Hepatocyte (in vitro differentiated cells): ENCODE measurements at regions not wholly inside any gene's neighbourhood (a gene's known extent, or its start where the extent isn't known, plus 50 kb on each side); places are given as distances from the start of the nearest gene placed in this dataset.
A peak's percentile ranks its signal among the peaks of the same experiment; 100 is the strongest.

Experiments
- DNase-seq: peaks from one replicate; pipeline ENCODE4 v3.0.0-alpha.2; 2016; ENCODE audit warnings: low spot score
- H2AFZ ChIP-seq: fragments of 200-600 bp; sonication (generic); 2 replicates; pipeline ENCODE4 v1.6.0; 2016; ENCODE audit warnings: antibody characterized with exemption, mild to moderate bottlenecking
- H3K27ac ChIP-seq: fragments of 200-600 bp; sonication (generic); 2 replicates; pipeline ENCODE4 v1.5.1; 2016; ENCODE audit warnings: mild to moderate bottlenecking
- H3K27me3 ChIP-seq: fragments of 200-600 bp; sonication (generic); 2 replicates; pipeline ENCODE4 v1.6.1; 2016
- H3K36me3 ChIP-seq: fragments of 200-600 bp; sonication (generic); replicated peaks from 2 replicates; pipeline ENCODE4 v1.5.1; 2016; ENCODE audit warnings: low read depth; ENCODE audit not compliant: insufficient read depth
- H3K4me1 ChIP-seq: fragments of 200-600 bp; sonication (generic); 2 replicates; pipeline ENCODE4 v1.5.1; 2016; ENCODE audit warnings: mild to moderate bottlenecking, moderate library complexity; ENCODE audit not compliant: insufficient read depth
- H3K4me2 ChIP-seq: fragments of 200-600 bp; sonication (generic); 2 replicates; pipeline ENCODE4 v1.6.0; 2016
- H3K4me3 ChIP-seq: fragments of 200-600 bp; sonication (generic); 2 replicates; pipeline ENCODE4 v1.5.1; 2016; ENCODE audit warnings: mild to moderate bottlenecking
- H3K79me2 ChIP-seq: fragments of 200-600 bp; sonication (generic); 2 replicates; pipeline ENCODE4 v1.6.0; 2017; ENCODE audit warnings: mild to moderate bottlenecking
- H3K9me2 ChIP-seq: fragments of 200-600 bp; sonication (generic); replicated peaks from 2 replicates; pipeline ENCODE4 v1.6.0; 2017; ENCODE audit warnings: mild to moderate bottlenecking; ENCODE audit not compliant: insufficient read depth
- H3K9me3 ChIP-seq: fragments of 200-600 bp; sonication (generic); 2 replicates; pipeline ENCODE4 v1.5.1; 2016; ENCODE audit warnings: low read depth, mild to moderate bottlenecking
- H4K20me1 ChIP-seq: fragments of 200-600 bp; sonication (generic); 2 replicates; pipeline ENCODE4 v1.6.0; 2016; ENCODE audit warnings: mild to moderate bottlenecking; ENCODE audit not compliant: insufficient read depth, poor library complexity, severe bottlenecking
- CTCF ChIP-seq: fragments of 200-600 bp; sonication (generic); IDR thresholded peaks from 2 replicates; pipeline ENCODE4 v1.5.1; 2016; ENCODE audit warnings: antibody characterized with exemption, mild to moderate bottlenecking; ENCODE audit not compliant: poor library complexity
- EZH2 ChIP-seq: fragments of 200-600 bp; sonication (generic); IDR thresholded peaks from 2 replicates; pipeline ENCODE4 v1.6.1; 2016; ENCODE audit warnings: antibody characterized with exemption, mild to moderate bottlenecking, borderline replicate concordance
- EZH2phosphoT487 ChIP-seq: fragments of 200-600 bp; sonication (generic); IDR thresholded peaks from one replicate; pipeline ENCODE4 v1.6.1; 2018; ENCODE audit warnings: antibody characterized with exemption, mild to moderate bottlenecking, low read depth, moderate library complexity; ENCODE audit not compliant: unreplicated experiment, severe bottlenecking
- WGBS: methylation state at CpG from one replicate; pipeline ENCODE4 v1.1.6; 2016; ENCODE audit warnings: low lambda C conversion rate; ENCODE audit errors: missing lambda C conversion rate; 5-methylcytosine and 5-hydroxymethylcytosine counted together

GRCh38 chr2:136251197-136251884 lies 133.4 kb upstream of the CXCR4 start:
- Histone ChIP-seq H3K27ac (no peak overlapping the region), H4K20me1 (no peaks in the 10 kb centered on the region), H2AFZ (no peak overlapping the region)

GRCh38 chr2:136250131-136250530 lies 132.2 kb upstream of the CXCR4 start:
- no peak overlapping the region for H2AFZ ChIP-seq
- no peaks in the 10 kb centered on the region for H3K4me1 ChIP-seq
- H3K9me3 ChIP-seq: no peaks in the 10 kb centered on the region
- no peaks in the 10 kb centered on the region for H3K79me2 ChIP-seq
- H3K36me3 ChIP-seq: no peaks in the 10 kb centered on the region
- H3K9me2 ChIP-seq: no peaks in the 10 kb centered on the region
- no peak for DNase-seq
- H3K4me3 ChIP-seq: no peak overlapping the region
- H3K27me3 ChIP-seq: no peaks in the 10 kb centered on the region
- no peak overlapping the region for H3K27ac ChIP-seq
- TF ChIP-seq EZH2phosphoT487: no peak
- TF ChIP-seq EZH2: no peak
- no peak for TF ChIP-seq CTCF
- no peak overlapping the region for H3K4me2 ChIP-seq
- 55% methylated on average over 3 of the region's 3 CpGs for WGBS
- H4K20me1 ChIP-seq: no peaks in the 10 kb centered on the region

More at GRCh38 chr2:136251197-136251884, 133.4 kb upstream of the CXCR4 start:
- Histone ChIP-seq H3K27me3 (no peaks in the 10 kb centered on the region), H3K79me2 (no peaks in the 10 kb centered on the region), H3K9me2 (no peaks in the 10 kb centered on the region), H3K4me2 (no peak overlapping the region), H3K4me3 (no peak overlapping the region), H3K4me1 (no peaks in the 10 kb centered on the region), H3K9me3 (no peaks in the 10 kb centered on the region), H3K36me3 (no peaks in the 10 kb centered on the region)
- TF ChIP-seq EZH2: no peak
- TF ChIP-seq CTCF: no peak
- no peak for TF ChIP-seq EZH2phosphoT487
- 82% methylated on average over 5 of the region's 5 CpGs for whole genome bisulfite sequencing
- no peak for DNase-seq

GRCh38 chr2:136248907-136249306 lies 131.0 kb upstream of the CXCR4 start:
- no peak overlapping the region for H2AFZ ChIP-seq
- H3K9me2 ChIP-seq: no peaks in the 10 kb centered on the region
- H3K79me2 ChIP-seq: no peaks in the 10 kb centered on the region
- H3K36me3 ChIP-seq: no peaks in the 10 kb centered on the region
- H3K4me1 ChIP-seq: no peaks in the 10 kb centered on the region
- H3K27ac ChIP-seq: no peak overlapping the region
- no peaks in the 10 kb centered on the region for H3K27me3 ChIP-seq
- no peak overlapping the region for H3K4me2 ChIP-seq
- H4K20me1 ChIP-seq: no peaks in the 10 kb centered on the region
- TF ChIP-seq EZH2phosphoT487: no peak
- no peak overlapping the region for H3K4me3 ChIP-seq
- WGBS: 83% methylated on average over 2 of the region's 2 CpGs
- DNase-seq: no peak
- H3K9me3 ChIP-seq: no peaks in the 10 kb centered on the region

- no peaks in the 10 kb centered on the region for H3K27me3 ChIP-seq
- WGBS: 66% methylated on average over 2 of the region's 2 CpGs
- no peak overlapping the region for H3K4me2 ChIP-seq
- DNase-seq: peak; percentile 27
- no peak overlapping the region for H3K4me3 ChIP-seq
- TF ChIP-seq CTCF (no peak), EZH2 (no peak), EZH2phosphoT487 (no peak)
- no peaks in the 10 kb centered on the region for H3K79me2 ChIP-seq
- H3K27ac ChIP-seq: no peak overlapping the region
- no peaks in the 10 kb centered on the region for H3K9me2 ChIP-seq
- no peaks in the 10 kb centered on the region for H3K9me3 ChIP-seq
- H4K20me1 ChIP-seq: no peaks in the 10 kb centered on the region
- no peaks in the 10 kb centered on the region for H3K4me1 ChIP-seq
- no peak overlapping the region for H2AFZ ChIP-seq
- H3K36me3 ChIP-seq: no peaks in the 10 kb centered on the region
These were observed 130.3 kb upstream of the CXCR4 start for GRCh38 chr2:136248242-136248641.
